HG03571 (cell line): ENCODE measurements at regions not wholly inside any gene's neighbourhood (a gene's known extent, or its start where the extent isn't known, plus 50 kb on each side); places are given as distances from the start of the nearest gene placed in this dataset.
"Not testable (repeated sequence)": the region's sequence is repeated elsewhere in the genome, so short reads cannot be mapped to it uniquely, and the experiment has no call there.

Experiments
- ATAC-seq: cut with Tn5 transposase; IDR thresholded peaks from one replicate; pipeline ENCODE4 v1.9.1; 2021; ENCODE audit not compliant: unreplicated experiment

- ATAC-seq: no peak
Observed at GRCh38 chr2:234203135-234203984, 152.9 kb downstream of the SPP2 start.

GRCh38 chr2:234202601-234203000 is 152.1 kb downstream of the SPP2 start:
- no peak for ATAC-seq

DNA sequence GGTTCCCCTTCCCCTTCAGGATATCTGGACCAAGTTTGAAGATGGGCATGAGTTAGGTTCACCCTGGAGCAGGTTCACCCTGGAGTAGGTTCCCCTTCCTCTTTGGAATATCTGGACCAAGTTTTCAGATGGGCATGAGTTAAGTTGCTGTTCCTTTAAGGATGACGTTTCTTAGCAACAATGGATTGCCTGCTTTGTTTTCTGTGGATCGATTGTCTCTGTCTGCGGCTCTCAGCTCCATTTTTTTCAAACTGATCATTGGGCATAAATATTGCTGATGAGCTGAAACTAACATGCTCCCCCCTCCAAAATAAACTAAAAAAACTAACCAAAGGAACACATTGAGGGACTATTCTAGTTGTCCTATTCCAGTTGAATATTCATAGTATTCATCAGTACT is 149.5 kb downstream of the SPP2 start:
- no peak for ATAC-seq

- no peak for ATAC-seq
Observed at GRCh38 chr2:234198976-234199375, 148.5 kb downstream of the SPP2 start.

GRCh38 chr2:234195516-234195915 is 145.0 kb downstream of the SPP2 start:
- ATAC-seq: no peak

DNA sequence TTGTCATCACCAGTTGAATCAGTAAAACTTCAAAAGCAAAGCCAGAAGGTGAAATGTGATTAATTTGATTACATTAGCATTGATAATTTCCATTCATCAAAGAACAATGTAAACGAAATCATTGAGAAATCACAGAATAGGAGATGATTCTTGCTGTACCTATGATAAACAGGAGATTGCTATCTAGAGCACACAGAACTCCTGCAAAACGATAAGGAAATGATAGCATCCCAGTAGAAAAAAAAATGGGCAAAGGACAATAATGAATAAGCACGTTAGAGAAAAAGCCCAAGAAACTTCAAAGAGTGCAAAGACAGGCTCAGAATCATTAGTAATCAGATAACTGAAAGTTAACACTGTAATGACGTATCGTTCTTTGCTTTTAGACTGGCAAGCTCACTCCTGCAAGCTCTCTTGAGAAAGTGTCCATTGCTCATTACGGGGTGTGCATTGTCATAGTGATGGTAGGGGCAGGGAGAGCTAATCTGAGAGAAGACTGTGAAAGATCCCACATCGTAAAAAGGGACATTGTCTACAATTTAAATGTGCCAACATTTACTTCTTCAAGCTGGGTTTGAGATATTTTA is 143.6 kb downstream of the SPP2 start:
- ATAC-seq: no peak

- no peak for ATAC-seq
Observed at GRCh38 chr2:234191819-234192407, 141.4 kb downstream of the SPP2 start.

- ATAC-seq: no peak
Observed at GRCh38 chr2:234189786-234190300, 139.3 kb downstream of the SPP2 start.

- ATAC-seq: no peak
Observed at GRCh38 chr2:234189230-234189629, 138.7 kb downstream of the SPP2 start.

- no peak for ATAC-seq
Observed at GRCh38 chr2:234187646-234188174, 137.2 kb downstream of the SPP2 start.

GRCh38 chr2:234181121-234181520 is 130.6 kb downstream of the SPP2 start:
- ATAC-seq: no peak

- ATAC-seq: no peak
Observed at GRCh38 chr2:234179031-234179363, 128.5 kb downstream of the SPP2 start.

DNA sequence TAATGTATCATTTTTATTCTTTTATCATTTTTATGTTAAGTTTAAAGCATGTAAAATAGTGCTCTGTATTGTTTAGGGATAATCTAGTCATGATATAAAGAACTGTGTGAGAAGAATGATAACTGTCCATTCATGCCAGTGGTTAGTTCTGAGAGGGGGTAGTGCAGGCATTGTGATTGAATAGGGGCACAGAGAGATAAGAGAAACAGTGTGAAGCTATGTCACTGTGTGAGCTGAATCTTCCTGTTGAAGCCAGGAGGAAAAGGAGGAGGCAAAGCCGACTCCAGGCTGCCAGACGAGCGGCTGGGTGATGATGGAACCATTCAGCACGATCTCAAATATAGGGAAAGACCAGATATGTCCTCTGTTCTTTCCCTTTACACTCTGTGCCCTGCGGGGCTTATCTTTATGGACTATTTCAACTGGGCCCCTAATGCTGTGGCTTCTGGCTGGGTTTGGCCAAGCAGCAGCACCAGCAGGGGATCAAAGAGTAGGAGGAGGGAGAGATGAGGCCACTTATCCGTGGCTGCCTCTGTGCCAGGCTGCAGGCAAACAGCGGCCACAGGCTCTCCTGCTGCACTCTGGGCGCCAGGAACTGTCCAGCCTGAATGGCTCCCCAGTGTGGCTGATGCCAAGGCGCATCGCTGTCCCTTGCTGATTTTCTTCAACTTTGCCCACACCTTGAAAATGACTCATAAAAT is 128.0 kb downstream of the SPP2 start:
- ATAC-seq: no peak

DNA sequence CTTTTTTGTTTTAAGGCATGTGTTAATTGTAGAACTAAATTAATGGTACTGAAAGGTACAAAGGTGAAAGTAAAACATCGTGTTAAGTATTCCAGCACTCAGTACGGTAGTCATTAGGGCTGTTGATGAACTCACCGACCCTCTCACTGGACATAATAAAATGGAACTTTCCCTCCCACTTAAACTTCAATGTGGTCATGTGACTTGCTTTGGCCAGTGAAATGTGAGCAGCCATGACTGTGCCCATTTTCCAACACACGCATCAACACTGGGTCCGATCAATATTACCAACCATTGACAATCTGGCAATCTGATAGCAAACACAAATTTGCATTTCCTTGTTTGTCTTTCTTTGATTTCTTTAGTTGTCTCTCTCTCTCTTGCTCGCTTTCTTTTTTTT is 125.1 kb downstream of the SPP2 start:
- no peak for ATAC-seq

DNA sequence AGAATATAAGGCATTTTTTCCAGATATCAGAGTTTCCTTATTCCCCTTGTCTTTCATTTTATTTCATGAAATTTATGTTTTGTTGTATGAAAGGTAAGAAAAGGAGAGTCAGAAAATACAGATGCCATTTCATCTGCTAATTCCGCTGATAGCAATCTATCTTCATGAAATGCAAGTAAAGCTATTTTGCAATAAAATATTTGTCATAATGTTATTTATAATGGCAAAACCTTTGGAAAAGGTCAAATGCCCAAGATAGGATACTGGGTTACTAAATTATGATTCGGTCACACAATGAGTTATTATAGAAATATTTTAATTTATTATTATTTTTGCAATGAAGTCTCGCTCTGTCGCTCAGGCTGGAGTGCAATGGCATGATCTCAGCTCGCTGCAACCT is 124.2 kb downstream of the SPP2 start:
- ATAC-seq: no peak

DNA sequence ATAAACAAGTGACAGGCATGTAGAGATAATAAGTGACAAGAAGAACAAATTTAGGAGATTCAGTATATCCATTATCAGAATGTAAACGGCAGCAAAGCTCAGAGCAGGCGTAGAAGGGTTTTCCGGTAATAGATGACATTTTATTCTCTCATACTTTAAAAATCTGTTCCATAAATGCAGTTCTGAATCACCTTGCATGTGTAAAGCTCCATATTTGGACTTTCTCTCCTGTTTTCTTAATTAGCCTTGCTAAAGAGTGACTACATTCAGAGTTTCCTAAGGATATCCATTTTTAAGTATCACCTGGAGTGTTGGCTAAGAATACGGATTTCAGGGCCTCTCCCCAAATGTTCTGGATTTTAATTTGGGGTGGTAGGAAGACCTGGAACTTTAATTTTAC is 122.0 kb downstream of the SPP2 start:
- no peak for ATAC-seq

DNA sequence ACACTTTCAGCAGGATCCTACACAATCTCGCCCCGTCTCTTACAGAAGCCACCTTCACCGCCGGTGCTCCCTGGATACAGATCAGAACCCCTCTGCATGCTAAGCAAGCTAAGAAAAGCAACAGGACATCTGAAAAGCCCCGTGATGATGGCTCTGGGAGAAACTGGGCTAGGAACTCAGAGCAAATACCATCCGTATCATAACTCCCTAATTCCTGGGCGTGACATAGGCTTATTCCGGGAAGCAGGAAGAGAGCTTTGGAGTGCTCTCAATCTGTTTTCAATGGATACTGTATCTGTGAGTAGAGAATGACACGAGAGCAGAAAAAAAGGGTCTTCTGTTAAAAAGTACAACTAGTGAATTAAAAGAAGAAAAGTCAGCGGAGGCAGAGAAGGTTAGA is 121.6 kb downstream of the SPP2 start:
- no peak for ATAC-seq

DNA sequence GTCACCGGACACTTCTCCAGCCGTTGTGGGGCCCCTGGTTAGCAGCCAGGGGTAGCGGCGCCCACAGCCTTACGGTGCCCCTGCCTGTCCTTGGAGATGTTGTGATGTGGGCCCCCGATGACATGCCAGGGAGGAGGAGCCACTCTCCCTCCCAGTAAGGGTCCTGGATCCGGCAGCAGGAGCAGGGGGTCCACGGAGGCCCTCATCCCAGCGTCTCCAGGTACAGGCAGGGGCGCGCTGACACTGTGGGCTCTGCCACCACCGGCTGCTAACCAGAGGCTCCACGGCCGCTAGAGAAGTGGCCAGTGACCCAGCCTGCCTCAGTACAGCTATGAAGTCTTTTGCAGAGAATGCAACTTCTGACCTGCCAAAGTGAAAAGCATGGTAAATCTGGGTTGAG is 121.2 kb downstream of the SPP2 start:
- no peak for ATAC-seq

DNA sequence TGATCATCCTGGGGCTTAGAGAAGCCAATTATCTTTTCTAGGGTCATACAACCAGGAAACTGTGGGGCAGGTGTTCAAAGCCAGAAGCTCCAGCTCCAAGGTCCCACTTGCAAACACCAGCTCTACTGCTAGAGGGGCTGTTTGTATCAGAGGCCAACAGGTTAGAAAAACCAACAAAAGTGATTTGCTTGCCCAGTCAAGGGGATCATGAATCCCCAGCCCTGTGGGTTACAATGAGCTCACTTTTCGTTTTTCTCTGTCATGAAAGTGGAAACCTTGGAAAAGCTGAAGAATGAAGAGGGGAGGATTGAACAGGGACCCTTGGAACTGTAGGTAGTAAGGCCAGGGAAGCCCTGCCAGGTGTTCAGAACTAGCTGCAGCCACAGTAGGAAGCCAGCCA is 119.2 kb downstream of the SPP2 start:
- ATAC-seq: no peak

DNA sequence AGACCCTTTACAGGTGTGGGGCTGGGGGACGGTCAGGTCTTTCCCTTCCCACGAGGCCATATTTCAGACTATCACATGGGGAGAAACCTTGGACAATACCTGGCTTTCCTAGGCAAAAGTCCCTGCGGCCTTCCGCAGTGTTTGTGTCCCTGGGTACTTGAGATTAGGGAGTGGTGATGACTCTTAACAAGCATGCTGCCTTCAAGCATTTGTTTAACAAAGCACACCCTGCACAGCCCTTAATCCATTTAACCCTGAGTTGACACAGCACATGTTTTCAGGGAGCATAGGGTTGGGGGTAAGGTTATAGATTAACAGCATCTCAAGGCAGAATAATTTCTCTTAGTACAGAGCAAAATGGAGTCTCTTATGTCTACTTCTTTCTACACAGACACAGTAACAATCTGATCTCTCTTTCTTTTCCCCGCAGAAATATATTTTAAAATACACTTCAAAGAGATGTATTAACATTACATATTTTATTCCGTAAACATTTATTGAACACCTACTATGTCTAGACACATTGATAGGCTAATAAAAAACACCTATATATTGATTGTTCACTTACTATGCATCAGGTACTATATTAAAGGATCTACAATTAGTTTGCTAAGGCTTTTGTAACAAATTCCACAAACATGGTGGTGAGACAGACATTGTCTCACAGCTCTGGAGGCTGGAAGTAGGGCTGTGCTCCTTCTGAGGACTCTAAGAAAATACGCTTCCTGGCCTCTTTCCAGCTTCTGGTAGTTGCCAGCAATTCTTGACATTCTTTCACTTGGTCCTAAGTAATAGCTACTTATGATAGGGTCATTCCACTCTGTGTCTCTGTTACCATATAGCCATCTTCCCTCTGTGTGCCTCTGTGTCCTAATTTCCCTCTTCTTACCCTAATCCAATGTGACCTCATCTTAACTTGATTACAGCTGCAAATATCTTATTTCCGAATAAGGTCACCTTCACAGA is 118.4 kb downstream of the SPP2 start:
- ATAC-seq: not testable (repeated sequence)
